GM19463 (cell line): ENCODE measurements at regions not wholly inside any gene's neighbourhood (a gene's known extent, or its start where the extent isn't known, plus 50 kb on each side); places are given as distances from the start of the nearest gene placed in this dataset.
"Not testable (repeated sequence)": the region's sequence is repeated elsewhere in the genome, so short reads cannot be mapped to it uniquely, and the experiment has no call there.

Experiments
- ATAC-seq: cut with Tn5 transposase; IDR thresholded peaks from one replicate; pipeline ENCODE4 v1.9.1; 2021; ENCODE audit warnings: mild to moderate bottlenecking, moderate library complexity; ENCODE audit not compliant: unreplicated experiment

GRCh38 chr1:110260194-110260593, 50.1 kb downstream of the KCNC4 start:
- ATAC-seq = no peak

DNA sequence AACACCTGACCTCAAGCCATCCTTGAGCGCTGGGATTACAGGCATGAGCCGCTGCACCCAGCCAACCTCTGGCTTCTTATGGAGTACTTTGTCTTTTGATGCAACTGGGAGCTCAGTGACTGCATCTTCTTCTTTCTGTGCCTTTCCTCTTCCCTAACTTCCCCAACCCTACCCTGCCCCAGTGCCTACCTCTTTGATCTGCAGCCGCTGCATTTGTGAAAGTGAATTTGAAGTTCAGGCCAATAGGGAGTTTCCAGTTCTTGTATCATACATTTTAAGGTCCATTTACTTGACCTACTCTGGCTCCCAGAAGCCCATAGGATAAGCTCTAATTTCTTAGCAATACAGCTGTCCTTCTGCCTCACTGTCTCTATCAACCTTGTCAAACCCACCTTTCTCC, 52.2 kb downstream of the KCNC4 start:
- no peak for ATAC-seq

- peak; percentile 47 for ATAC-seq
Measured at GRCh38 chr1:110262846-110263631, 52.9 kb downstream of the KCNC4 start.

DNA sequence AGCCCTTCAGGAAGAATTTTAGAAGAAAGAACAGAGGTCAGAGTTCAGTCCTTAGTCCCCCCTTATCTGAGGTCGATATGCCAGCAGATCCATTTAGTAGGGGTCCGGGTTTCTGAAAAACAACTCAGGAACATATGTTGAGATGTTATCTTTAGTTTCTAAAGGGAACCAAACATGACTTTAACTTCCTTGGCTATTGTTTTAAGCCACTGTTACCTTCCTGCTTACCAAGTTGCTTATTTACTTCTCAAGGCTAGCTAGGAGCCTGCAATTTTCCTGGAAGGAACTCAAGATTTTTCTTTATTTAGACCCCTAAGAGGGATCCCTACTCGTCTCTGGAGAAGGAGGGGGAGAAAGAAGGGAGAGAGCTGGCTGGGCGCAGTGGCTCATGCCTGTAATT, 54.3 kb downstream of the KCNC4 start:
- no peak for ATAC-seq

GRCh38 chr1:110265186-110265585, 55.1 kb downstream of the KCNC4 start:
- ATAC-seq = no peak

DNA sequence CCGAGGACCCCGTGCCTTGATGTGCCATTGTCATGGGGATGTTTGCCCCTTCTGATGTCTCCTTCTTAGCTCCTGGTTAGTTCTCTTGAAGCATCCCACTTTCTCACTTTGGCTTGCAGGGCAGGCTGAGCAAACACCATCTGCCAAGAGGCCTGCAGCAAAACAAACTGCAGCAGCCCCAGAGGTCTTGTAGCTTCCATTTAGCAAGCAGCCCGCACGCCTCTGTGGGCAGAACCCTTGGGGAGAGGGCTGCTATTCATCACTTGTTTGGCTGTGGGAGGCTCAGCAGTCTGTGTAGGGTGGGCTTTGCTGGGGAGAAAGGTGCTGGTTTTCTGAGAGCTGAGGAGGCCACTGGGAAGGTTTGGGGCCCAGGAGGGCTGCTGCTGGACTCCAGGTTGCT, 56.7 kb downstream of the KCNC4 start:
- ATAC-seq = no peak

DNA sequence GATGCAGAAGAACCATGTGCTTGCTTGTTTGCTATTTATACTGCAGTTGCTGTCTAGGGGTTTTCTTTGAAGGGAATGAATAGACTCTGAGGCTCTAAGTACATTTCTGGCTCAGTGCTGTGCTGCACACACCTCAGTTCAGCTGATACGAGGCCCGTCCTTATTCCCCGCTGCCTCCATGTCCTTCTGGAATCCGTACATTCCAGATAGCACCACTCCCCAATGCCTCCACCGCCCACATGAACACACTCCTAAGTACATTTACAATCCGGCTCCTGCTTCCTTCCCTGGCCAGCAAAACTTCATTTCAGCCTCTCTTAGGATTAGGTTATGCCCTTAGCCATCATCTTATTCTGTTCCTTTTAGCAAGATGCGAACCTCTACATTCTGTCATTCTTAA, 57.1 kb downstream of the KCNC4 start:
- ATAC-seq = no peak

GRCh38 chr1:110272045-110272444, 61.9 kb downstream of the KCNC4 start:
- ATAC-seq = no peak

GRCh38 chr1:110273832-110274231, 63.7 kb downstream of the KCNC4 start:
- ATAC-seq = not testable (repeated sequence)

GRCh38 chr1:110280126-110280525, 59.1 kb upstream of the RBM15 start:
- no peak for ATAC-seq

- ATAC-seq = no peak
Measured at GRCh38 chr1:110280804-110281203, 58.4 kb upstream of the RBM15 start.

DNA sequence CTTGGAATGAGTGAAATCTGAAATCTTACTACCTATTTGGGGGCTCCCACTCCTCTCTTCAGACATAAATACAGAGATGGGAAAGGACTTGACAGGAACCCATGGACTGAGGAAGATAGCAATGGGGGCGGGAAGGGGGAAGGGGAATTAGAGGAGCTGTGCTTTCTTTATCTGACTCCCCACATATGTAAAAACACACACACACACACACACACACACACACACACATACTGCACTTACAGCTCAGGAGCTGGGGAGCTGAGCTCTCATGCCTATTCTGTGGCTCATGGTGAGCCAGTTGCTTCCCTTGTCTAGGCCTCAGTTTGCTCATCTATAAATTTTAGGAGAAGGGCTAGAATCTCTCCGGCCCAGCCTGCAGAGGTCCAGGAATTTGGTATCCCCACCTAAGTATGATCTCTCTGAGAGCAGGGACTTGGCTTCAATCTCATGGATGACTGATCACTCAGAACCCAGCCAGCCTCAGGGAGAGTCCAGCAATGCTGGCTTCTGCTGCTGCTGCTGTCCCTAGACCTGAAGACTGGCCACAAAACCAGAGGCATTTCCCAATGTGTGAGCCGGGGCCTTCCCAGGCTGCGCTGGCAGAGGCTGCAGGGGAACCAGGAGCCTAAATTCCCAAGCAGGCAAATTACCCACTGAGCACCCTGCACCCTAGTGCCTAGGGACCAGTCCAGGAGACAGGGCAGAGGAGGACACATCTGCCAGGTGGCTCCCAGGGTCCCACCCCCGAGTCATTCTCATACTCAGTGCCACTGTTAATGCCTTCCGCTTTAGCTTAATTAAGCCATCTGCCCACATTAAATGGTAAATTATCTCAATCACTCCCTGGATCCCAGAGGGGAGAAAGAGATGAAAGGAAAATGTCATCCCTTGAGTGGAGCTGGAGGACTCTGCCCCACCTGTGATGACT, 57.5 kb upstream of the RBM15 start:
- no peak for ATAC-seq

- no peak for ATAC-seq
Measured at GRCh38 chr1:110282395-110282794, 56.8 kb upstream of the RBM15 start.

DNA sequence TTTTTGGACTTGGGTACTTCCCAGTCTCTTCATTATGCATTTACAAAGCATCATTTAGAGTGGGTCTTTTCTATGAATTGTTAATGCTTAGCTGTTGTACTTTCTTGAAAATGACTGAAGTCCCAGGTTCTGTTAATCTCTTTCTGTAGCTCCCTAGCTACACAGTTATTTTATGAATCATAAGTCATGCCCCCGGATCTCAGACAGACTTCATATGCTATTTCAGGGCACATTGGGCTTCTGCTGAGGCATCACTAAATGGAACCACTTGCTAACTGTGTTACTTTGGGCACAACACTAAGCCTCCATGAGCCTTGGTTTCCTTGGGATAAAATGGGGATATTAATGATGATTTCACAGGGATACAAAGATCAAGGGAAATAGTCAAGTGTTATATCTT, 55.5 kb upstream of the RBM15 start:
- no peak for ATAC-seq

DNA sequence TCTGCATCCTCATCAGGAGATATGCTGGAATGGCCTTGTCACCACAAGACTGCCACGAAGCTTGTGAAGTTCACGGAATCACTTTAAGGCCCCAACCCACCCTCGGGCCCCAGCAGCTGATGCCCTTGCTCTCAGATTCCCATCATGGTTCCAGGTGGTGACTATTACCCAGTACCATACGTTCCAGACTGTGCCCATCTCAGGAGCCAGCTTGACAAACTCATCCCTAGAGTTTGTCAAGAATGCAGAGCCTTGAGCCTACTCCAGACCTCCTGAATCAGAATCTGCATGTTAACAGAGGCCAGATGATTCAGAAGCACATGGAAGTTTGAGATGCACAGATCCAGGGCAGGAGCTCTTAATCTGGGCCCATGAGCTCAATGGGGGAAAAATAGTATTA, 53.9 kb upstream of the RBM15 start:
- no peak for ATAC-seq

DNA sequence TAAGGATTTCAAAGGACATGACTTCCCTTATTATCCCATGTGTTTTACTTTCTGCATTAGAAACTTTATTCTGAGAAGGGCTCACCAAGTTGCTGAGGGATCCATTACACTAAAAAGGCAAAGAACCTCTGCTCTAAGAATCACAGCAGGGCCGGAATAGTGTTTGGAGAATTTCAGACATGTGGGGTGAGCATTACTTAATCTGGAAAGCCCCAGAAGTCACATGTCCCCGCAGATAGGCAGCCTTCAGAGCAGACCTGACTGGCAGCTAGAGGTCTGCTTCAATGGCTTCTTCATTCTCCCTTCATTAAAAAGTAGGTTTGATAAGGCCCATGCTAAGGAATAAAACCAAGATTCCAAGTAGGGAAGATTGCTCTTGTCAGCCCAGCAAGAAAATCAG, 52.6 kb upstream of the RBM15 start:
- ATAC-seq = no peak

DNA sequence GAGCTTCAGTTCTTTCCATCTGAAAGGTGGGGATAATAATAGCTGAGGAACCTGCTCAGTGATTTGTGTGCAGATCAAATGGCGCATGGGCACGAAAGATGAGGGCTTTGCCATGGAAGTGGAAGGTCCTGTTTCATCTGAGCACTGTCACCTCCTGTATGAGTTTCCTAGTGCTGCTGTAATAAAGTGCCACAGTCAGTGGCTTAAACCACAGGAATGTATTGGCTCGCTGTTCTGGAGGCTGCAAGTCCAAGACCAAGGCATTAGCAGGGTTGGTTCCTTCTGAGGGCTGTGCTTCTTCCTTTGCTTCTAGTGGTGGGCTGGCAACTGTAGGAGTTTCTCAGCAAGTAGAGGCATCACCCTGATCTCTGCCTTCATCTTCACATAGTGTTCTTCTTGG, 51.1 kb upstream of the RBM15 start:
- no peak for ATAC-seq
